ENCODE measurements at regions not wholly inside any gene's neighbourhood (a gene's known extent, or its start where the extent isn't known, plus 50 kb on each side); places are given as distances from the start of the nearest gene placed in this dataset.

DNA sequence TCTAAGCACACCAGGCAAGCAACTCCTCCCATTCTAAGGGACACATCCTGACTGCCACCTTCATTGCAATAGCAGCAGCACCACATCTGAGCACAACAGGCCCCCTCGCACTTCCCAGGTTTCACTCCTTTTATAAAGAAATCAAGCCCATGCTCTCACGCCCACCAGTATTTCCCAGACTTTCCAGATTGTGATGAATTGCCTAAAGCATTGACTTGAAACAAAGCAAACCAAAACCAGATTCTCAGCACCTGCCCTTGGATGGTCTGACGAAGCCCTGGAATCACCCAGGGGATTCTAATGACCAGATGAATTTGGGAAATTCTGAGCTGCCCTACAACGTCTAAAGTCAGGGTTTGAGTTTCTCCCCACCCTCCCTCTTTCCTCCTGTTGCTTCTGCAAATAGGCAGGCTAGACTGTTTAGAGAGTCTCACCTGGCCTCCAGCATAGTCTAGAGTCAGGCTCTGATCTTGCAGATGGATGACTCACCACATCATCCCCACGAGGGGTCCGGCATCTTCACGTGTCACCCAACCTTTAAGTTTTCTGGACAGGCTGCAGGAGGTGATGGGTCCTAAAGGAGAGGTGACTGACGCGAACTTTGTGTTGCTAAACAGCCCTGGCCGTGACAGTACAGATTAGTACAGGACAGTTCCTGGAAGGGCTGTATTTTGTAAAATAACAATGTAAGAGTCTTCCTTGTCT lies 198.0 kb downstream of the SKIDA1 start:
- no peak overlapping the region for H3K4ac ChIP-seq (ENCODE audit: low read depth in 1 of 2, low read length in 2 of 2)
- no peak overlapping the region for H2BK12ac ChIP-seq (ENCODE audit: low read length in 2 of 2)
- no peaks in the 10 kb centered on the region for H3K36me3 ChIP-seq (ENCODE audit: control insufficient read depth in 1 of 2, insufficient read depth in 2 of 2, low read depth in 1 of 2, low read length in 2 of 2)
- no peaks in the 10 kb centered on the region for H3K79me1 ChIP-seq (replicated peaks; ENCODE audit: low read length, poor library complexity, severe bottlenecking)
- no peak overlapping the region for H2AK5ac ChIP-seq (ENCODE audit: low read length, severe bottlenecking)
- H3K9me3 ChIP-seq (ENCODE audit: control insufficient read depth, low read length): no peaks in the 10 kb centered on the region
- H2BK120ac ChIP-seq (ENCODE audit: low read depth, low read length): no peak overlapping the region
- H3K4me2 ChIP-seq (ENCODE audit: low read length, poor library complexity, severe bottlenecking): no peak overlapping the region
- no peak overlapping the region for H3K27ac ChIP-seq (ENCODE audit: low read length, poor library complexity, severe bottlenecking)
- H3K23ac ChIP-seq (ENCODE audit: low read length in 2 of 2): no peak overlapping the region
- H3K18ac ChIP-seq (ENCODE audit: low read depth in 1 of 2, low read length in 2 of 2): no peak overlapping the region
- 65% methylated on average over 9 of the region's 10 CpGs for WGBS
- no peak overlapping the region for H4K91ac ChIP-seq (ENCODE audit: low read length)
- no peak for DNase-seq
- H2BK5ac ChIP-seq (ENCODE audit: low read depth, low read length, poor library complexity, severe bottlenecking): no peak overlapping the region
- H2BK15ac ChIP-seq (ENCODE audit: low read depth, poor library complexity, severe bottlenecking): no peak overlapping the region
- H3K9ac ChIP-seq (ENCODE audit: low read length): no peak overlapping the region
- peaks cover 2% of the 10 kb centered on the region for H3K4me1 ChIP-seq (ENCODE audit: control insufficient read depth, insufficient read depth, low read depth, low read length)
- no peak overlapping the region for H2AFZ ChIP-seq (ENCODE audit: low read depth, low read length)
- no peaks in the 10 kb centered on the region for H3K27me3 ChIP-seq (ENCODE audit: control insufficient read depth in 1 of 2, insufficient read depth in 1 of 2, low read length in 2 of 2)
- no peak overlapping the region for H4K8ac ChIP-seq (ENCODE audit: low read length)
- no peak overlapping the region for H3K14ac ChIP-seq (ENCODE audit: low read length in 2 of 2)
- no peak overlapping the region for H3K4me3 ChIP-seq (ENCODE audit: insufficient read depth in 1 of 2, low read depth in 1 of 2, low read length in 2 of 2)

DNA sequence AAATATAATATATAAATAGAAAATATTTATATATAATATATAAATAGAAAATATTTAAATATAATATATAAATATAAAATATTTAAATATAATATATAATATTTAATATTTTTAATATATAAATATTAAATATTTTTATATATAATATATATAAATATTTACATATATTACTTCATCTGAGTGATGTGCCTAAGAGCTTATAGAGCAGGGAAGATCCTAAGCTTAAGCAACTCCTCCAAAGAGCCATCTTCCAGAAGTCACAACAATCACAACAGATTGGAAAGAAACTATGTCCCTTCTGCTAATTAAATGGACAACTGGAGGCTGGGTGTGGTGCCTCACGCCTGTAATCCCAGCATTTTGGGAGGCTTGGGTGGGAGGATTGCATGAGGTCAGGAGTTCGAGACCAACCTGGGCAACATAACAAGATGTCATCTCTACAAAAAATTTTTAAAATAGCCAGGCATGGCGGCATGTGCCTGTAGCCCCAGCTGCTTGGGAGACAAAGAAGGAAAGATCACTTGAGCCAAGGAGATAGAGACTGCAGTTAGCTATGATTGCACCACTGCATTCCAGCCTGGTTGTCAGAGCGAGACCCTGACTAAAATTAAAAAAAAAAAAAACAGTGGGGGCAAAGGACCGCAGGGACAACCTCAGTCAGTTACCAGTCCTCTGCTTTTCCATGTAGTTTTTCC lies 198.7 kb downstream of the SKIDA1 start:
- Histone ChIP-seq H2AK5ac (ENCODE audit: low read length, severe bottlenecking) (no peak overlapping the region), H3K23ac (ENCODE audit: low read length in 2 of 2) (no peak overlapping the region), H3K9ac (ENCODE audit: low read length) (no peak overlapping the region), H3K4me1 (ENCODE audit: control insufficient read depth, insufficient read depth, low read depth, low read length) (peaks cover 2% of the 10 kb centered on the region), H2BK5ac (ENCODE audit: low read depth, low read length, poor library complexity, severe bottlenecking) (no peak overlapping the region), H4K8ac (ENCODE audit: low read length) (no peak overlapping the region), H3K27me3 (ENCODE audit: control insufficient read depth in 1 of 2, insufficient read depth in 1 of 2, low read length in 2 of 2) (no peaks in the 10 kb centered on the region), H3K27ac (ENCODE audit: low read length, poor library complexity, severe bottlenecking) (no peak overlapping the region), H2BK12ac (ENCODE audit: low read length in 2 of 2) (no peak overlapping the region), H3K4ac (ENCODE audit: low read depth in 1 of 2, low read length in 2 of 2) (no peak overlapping the region), H3K18ac (ENCODE audit: low read depth in 1 of 2, low read length in 2 of 2) (no peak overlapping the region), H3K4me3 (ENCODE audit: insufficient read depth in 1 of 2, low read depth in 1 of 2, low read length in 2 of 2) (no peak overlapping the region), H3K9me3 (ENCODE audit: control insufficient read depth, low read length) (no peaks in the 10 kb centered on the region), H3K36me3 (ENCODE audit: control insufficient read depth in 1 of 2, insufficient read depth in 2 of 2, low read depth in 1 of 2, low read length in 2 of 2) (no peaks in the 10 kb centered on the region), H3K4me2 (ENCODE audit: low read length, poor library complexity, severe bottlenecking) (no peak overlapping the region), H3K79me1 (replicated peaks; ENCODE audit: low read length, poor library complexity, severe bottlenecking) (no peaks in the 10 kb centered on the region), H2BK15ac (ENCODE audit: low read depth, poor library complexity, severe bottlenecking) (no peak overlapping the region), H2BK120ac (ENCODE audit: low read depth, low read length) (no peak overlapping the region), H2AFZ (ENCODE audit: low read depth, low read length) (no peak overlapping the region), H4K91ac (ENCODE audit: low read length) (no peak overlapping the region), H3K14ac (ENCODE audit: low read length in 2 of 2) (peak overlapping the region in 1 of 2 experiments; percentile 36)
- 84% methylated on average over 5 of the region's 5 CpGs for WGBS
- no peak for DNase-seq

GRCh38 chr10:21318540-21319167 lies 206.8 kb downstream of the SKIDA1 start:
- H3K14ac ChIP-seq (ENCODE audit: low read length in 2 of 2): no peak overlapping the region
- H3K9ac ChIP-seq (ENCODE audit: low read length): peak overlapping the region; percentile 38
- peaks cover 24% of the 10 kb centered on the region for H3K4me1 ChIP-seq (ENCODE audit: control insufficient read depth, insufficient read depth, low read depth, low read length)
- no peak overlapping the region for H3K4me3 ChIP-seq (ENCODE audit: insufficient read depth in 1 of 2, low read depth in 1 of 2, low read length in 2 of 2)
- H3K27me3 ChIP-seq (ENCODE audit: control insufficient read depth in 1 of 2, insufficient read depth in 1 of 2, low read length in 2 of 2): no peaks in the 10 kb centered on the region
- peak overlapping the region in 1 of 2 experiments; percentile 38 for H3K18ac ChIP-seq (ENCODE audit: low read depth in 1 of 2, low read length in 2 of 2)
- 72% methylated on average over 12 of the region's 15 CpGs for WGBS
- no peak overlapping the region for H3K4ac ChIP-seq (ENCODE audit: low read depth in 1 of 2, low read length in 2 of 2)
- no peaks in the 10 kb centered on the region for H3K79me1 ChIP-seq (replicated peaks; ENCODE audit: low read length, poor library complexity, severe bottlenecking)
- no peak overlapping the region for H2AFZ ChIP-seq (ENCODE audit: low read depth, low read length)
- H2BK5ac ChIP-seq (ENCODE audit: low read depth, low read length, poor library complexity, severe bottlenecking): no peak overlapping the region
- H2BK15ac ChIP-seq (ENCODE audit: low read depth, poor library complexity, severe bottlenecking): peak overlapping the region; percentile 6
- peak overlapping the region; percentile 21 for H2AK5ac ChIP-seq (ENCODE audit: low read length, severe bottlenecking)
- peak overlapping the region in 1 of 2 experiments; percentile 10 for H2BK12ac ChIP-seq (ENCODE audit: low read length in 2 of 2)
- no peak overlapping the region for H3K23ac ChIP-seq (ENCODE audit: low read length in 2 of 2)
- H3K4me2 ChIP-seq (ENCODE audit: low read length, poor library complexity, severe bottlenecking): no peak overlapping the region
- H3K27ac ChIP-seq (ENCODE audit: low read length, poor library complexity, severe bottlenecking): no peak overlapping the region
- H3K9me3 ChIP-seq (ENCODE audit: control insufficient read depth, low read length): no peaks in the 10 kb centered on the region
- peak; percentile 43 for DNase-seq
- H3K36me3 ChIP-seq (ENCODE audit: control insufficient read depth in 1 of 2, insufficient read depth in 2 of 2, low read depth in 1 of 2, low read length in 2 of 2): no peaks in the 10 kb centered on the region
- peak overlapping the region; percentile 38 for H4K8ac ChIP-seq (ENCODE audit: low read length)
- peak overlapping the region; percentile 1 for H2BK120ac ChIP-seq (ENCODE audit: low read depth, low read length)
- H4K91ac ChIP-seq (ENCODE audit: low read length): no peak overlapping the region

GRCh38 chr10:21317902-21318301 lies 207.6 kb downstream of the SKIDA1 start:
- Histone ChIP-seq H4K8ac (ENCODE audit: low read length) (no peak overlapping the region), H3K27ac (ENCODE audit: low read length, poor library complexity, severe bottlenecking) (peak overlapping the region; percentile 48), H3K4me2 (ENCODE audit: low read length, poor library complexity, severe bottlenecking) (no peak overlapping the region), H2BK12ac (ENCODE audit: low read length in 2 of 2) (no peak overlapping the region), H3K4me3 (ENCODE audit: insufficient read depth in 1 of 2, low read depth in 1 of 2, low read length in 2 of 2) (no peak overlapping the region), H3K18ac (ENCODE audit: low read depth in 1 of 2, low read length in 2 of 2) (peak overlapping the region in 1 of 2 experiments; percentile 14), H2AFZ (ENCODE audit: low read depth, low read length) (no peak overlapping the region), H2BK15ac (ENCODE audit: low read depth, poor library complexity, severe bottlenecking) (peak overlapping the region; percentile 23), H4K91ac (ENCODE audit: low read length) (no peak overlapping the region), H3K4ac (ENCODE audit: low read depth in 1 of 2, low read length in 2 of 2) (no peak overlapping the region), H2BK120ac (ENCODE audit: low read depth, low read length) (peak overlapping the region; percentile 67), H3K36me3 (ENCODE audit: control insufficient read depth in 1 of 2, insufficient read depth in 2 of 2, low read depth in 1 of 2, low read length in 2 of 2) (no peaks in the 10 kb centered on the region), H3K79me1 (replicated peaks; ENCODE audit: low read length, poor library complexity, severe bottlenecking) (no peaks in the 10 kb centered on the region), H3K23ac (ENCODE audit: low read length in 2 of 2) (no peak overlapping the region), H2AK5ac (ENCODE audit: low read length, severe bottlenecking) (peak overlapping the region; percentile 74), H3K9ac (ENCODE audit: low read length) (peak overlapping the region; percentile 38), H3K4me1 (ENCODE audit: control insufficient read depth, insufficient read depth, low read depth, low read length) (peaks cover 25% of the 10 kb centered on the region), H2BK5ac (ENCODE audit: low read depth, low read length, poor library complexity, severe bottlenecking) (no peak overlapping the region), H3K27me3 (ENCODE audit: control insufficient read depth in 1 of 2, insufficient read depth in 1 of 2, low read length in 2 of 2) (no peaks in the 10 kb centered on the region), H3K14ac (ENCODE audit: low read length in 2 of 2) (no peak overlapping the region), H3K9me3 (ENCODE audit: control insufficient read depth, low read length) (no peaks in the 10 kb centered on the region)
- DNase-seq: peak; percentile 61
- WGBS: 90% methylated on average over 3 of the region's 3 CpGs
